GM19023 (cell line): ENCODE measurements at regions not wholly inside any gene's neighbourhood (a gene's known extent, or its start where the extent isn't known, plus 50 kb on each side); places are given as distances from the start of the nearest gene placed in this dataset.

Experiments
- ATAC-seq: cut with Tn5 transposase; IDR thresholded peaks from one replicate; pipeline ENCODE4 v1.9.1; 2021; ENCODE audit warnings: mild to moderate bottlenecking, moderate library complexity; ENCODE audit not compliant: unreplicated experiment

DNA sequence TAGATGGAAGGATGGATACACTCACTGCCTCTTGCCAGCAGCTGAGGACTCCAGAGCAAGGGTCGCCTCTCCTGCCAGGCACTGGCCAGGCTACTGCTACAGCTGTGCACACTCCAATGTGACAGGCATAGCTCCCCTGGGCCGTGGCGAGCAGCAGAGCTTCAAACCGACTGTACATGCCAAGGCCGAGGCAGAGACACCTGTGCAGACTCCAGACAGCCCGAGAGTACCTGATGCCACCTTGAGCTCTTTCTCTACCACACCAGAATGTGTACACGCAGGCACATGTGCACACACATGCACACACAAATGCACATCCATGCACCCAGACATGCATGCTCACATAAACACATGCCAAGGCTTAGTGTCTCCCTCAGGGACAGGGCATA lies 508.3 kb upstream of the MYT1L start:
- no peak for ATAC-seq

DNA sequence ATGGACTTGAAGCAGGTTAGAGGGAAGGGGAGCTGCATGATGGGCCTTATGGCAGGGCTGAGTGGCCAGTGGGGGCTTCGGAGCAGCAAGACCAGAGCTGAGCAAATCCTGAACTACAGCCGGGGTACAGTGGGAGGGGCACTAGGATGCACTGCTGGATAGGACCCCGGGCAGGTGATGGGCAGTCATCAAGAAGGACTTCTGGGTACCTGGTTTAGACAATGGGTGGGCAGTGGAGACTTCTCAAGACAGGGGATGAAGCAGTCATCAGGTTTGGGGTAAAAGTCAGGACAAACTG lies 507.4 kb upstream of the MYT1L start:
- ATAC-seq = no peak

DNA sequence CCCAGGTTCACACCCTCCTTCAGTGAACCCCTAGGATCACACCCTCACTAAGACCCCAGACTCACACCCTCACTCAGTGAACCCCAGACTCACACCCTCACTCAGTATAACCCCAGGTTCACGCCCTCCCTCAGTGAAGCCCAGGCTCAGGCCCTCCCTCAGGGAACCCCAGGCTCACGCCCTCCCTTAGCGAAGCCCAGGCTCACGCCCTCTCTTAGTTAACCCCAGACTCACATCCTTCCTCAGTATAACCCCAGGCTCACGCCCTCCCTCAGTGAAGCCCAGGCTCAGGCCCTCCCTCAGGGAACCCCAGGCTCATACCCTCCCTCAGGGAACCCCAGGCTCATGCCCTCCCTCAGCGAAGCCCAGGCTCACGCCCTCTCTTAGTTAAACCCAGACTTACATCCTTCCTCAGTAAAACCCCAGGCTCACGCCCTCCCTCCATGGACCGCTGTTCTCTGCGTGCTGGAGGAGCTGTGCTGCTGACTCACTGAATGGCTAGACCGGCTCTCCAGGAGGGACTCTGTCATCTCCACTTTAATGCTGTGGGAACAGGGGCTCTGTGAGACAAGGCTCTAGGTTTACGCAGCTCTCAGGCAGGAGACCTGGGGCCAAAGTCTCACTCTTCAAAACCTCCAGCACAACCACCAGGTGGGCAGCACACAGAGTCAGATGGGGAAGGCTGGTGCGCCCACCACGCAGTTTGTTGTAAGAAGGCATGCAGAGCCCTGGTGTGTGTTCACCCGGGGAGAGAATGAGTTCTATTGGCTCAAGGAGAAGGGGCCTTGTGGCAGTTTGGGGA lies 506.9 kb upstream of the MYT1L start:
- no peak for ATAC-seq

DNA sequence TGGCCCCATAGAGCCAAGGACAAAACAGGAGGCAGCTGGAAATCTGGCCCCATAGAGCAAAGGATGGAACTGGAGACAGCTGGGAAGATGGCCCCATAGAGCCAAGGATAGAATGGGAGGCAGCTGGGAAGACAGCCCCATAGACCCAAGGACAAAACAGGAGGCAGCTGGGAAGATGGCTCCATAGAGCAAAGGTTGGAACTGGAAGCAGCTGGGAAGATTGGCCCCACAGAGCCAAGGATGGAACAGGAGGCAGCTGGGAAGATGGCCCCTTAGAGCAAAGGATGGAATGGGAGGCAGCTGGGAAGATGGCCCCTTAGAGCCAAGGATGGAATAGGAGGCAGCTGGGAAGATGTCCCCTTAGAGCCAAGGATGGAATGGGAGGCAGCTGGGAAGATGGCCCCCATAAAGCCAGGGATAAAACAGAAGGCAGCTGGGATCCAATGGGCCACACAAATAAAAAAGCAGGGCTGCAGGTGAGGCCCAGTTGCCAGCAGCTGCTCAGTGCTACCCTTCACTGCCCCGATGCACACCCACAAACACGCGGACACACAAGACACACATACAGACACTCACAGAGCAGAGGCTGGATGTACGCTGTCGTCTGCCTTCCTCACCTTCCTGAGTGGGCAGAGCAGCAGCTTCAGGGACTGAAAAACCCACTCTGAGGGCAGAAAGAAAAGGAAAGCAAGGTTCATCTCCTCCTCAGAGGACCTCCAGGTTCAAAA lies 505.4 kb upstream of the MYT1L start:
- no peak for ATAC-seq

DNA sequence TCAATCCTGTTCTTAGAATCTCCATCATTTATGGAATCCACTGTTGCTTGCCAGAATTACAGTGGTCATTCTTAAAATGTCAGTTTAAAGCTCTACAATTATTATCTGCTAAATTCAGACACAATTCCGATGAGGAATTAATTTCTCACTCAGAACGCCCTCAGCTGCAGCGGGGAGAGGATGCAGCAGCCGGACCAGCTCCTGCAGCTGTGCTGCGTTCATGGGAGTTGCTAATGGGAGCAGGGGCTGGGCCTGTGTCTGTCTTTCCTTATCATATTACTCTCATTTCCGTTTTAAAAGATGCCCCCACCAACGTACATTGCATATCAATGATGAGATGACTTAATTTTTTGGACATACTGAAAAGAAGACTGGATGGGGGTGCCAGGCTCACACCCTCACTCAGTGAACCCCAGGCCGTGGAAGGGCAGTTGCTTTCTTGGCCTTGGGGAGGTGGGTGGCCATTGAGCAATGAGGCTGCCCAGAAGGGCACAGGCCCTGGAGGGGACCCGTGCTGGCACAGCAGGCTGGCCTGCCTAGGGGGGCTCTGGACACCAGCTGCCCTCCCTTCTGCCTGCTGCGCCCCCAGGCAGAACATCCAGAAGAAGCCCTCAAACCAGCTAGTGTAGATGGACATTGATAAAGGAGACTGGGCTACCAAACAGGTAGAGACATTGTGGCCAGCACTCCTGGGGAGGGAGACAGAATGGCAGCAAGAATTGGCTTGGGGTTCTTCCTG lies 503.6 kb upstream of the MYT1L start:
- ATAC-seq = no peak

DNA sequence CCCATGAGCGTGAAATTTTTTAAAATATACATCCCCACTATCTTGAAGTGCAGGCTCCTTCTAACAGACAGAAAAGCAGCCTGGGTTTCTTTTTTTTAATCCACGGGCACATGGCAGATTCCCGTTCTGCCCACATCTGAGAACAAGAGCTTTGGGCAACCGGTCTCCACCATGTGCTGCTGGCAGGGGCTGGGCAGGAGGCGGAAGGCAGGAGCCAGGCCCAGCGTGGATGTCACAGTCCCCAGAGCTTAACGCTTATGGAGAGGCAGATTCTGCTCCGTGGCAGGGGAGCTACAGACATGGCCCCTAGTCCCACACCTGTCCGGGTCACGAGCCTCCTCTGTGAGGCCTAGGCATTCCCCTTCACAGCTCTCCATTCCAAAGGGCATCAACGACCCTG lies 503.0 kb upstream of the MYT1L start:
- ATAC-seq = no peak

DNA sequence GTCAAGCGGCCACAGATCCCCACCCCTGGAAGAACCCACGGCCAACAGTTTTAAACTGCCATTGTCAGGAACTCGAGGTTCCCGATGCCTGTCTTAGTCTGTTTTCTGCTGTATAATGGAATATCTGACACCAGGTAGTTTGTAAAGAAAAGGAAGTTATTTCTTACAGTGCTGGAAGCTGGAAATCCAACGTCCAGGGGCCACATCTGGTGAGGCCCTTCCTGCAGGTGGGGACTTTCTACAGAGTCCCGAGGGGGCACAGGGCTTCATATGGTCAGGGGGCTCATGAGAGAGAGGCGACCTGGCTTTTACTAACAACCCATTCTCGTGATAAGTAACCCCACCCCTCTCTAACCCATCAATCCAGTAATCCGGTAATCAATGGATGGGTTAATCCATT lies 501.6 kb upstream of the MYT1L start:
- no peak for ATAC-seq

DNA sequence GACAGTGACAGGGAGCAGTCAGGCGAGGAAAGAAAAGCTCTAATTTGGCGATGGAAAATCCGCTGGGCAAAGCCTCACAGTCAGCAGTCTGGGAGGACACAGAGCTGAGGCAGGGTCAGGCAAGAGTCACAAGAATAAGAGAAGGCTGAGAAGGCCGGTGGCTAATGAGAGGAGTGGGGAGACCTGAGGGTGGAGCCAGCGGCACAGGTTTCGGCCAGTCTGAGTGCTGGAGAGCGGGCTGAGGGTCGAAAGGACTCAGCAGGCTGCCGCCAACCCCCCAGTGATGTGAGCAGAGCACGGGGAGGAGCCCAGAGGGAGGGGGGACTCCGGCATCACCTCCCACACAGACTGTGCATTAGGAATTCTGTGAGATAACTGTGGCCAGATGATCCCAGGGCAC lies 500.6 kb upstream of the MYT1L start:
- no peak for ATAC-seq

DNA sequence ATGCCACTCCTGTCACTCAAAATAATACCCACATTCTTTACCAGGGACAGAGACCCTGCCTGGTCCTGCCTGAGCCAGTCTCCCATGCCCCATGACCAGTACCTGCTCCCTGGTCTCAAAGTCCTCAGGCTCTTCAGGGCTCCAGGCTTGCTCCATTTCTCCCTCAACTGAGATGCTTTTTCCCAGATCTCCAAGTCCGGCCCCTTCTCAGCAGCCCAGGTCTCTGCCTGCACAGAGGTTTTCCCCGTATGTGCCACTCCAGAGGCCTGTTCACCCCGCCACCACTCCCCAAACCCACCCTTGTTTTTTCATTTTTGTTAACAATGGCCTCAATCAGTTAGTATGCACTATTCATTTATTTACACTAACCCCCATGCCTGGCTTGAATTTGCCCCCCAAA lies 499.5 kb upstream of the MYT1L start:
- no peak for ATAC-seq

DNA sequence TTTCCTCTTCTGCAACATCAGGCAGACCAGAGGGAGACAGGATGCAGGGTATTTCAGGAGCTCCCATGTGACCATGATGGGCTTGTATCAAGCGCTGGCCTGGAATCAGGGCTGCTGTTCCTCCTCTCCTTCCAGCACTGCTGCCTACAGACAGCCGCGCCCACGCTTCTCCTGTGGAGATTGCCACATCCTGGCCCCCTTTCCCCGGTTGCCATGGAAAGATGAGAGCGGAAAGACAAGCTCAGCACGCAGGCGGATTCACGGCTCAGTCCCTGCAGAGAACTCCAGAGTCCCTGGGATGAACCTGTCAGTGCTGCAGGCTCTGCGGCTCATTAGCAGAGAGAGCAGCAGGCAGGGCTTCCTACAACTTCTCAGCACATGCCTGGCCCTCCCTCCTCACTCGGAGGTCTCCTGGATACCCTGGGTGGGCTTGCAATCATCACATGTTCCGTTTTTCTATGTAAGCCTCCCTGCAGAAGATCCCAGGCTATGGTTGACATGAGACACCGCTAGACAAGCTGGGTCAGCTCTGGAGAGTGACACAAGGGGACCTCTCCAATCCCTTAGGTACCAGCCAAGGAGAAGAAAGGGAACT lies 497.8 kb upstream of the MYT1L start:
- ATAC-seq = no peak

DNA sequence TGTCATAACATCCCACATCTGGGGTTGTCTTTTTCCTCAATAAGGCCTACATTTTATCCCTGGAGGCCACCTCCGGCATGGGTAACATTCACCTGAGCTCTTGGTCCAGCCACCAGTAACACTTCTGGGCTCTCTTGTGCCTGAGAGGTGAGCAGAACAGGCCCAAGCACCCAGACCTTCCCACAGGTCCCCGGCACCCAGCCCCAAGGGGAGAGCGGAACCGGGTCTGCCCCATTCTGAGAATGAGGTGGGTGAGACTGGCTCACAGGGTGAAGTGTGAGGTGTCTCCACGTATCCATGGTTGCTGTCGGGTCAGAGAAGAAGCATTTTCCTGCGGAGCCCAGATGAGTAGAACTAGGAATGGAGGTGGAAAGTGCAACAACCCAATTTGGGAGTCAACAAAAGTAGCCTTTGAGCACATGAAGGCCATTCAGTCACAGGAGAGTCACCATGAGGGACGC lies 496.7 kb upstream of the MYT1L start:
- no peak for ATAC-seq

DNA sequence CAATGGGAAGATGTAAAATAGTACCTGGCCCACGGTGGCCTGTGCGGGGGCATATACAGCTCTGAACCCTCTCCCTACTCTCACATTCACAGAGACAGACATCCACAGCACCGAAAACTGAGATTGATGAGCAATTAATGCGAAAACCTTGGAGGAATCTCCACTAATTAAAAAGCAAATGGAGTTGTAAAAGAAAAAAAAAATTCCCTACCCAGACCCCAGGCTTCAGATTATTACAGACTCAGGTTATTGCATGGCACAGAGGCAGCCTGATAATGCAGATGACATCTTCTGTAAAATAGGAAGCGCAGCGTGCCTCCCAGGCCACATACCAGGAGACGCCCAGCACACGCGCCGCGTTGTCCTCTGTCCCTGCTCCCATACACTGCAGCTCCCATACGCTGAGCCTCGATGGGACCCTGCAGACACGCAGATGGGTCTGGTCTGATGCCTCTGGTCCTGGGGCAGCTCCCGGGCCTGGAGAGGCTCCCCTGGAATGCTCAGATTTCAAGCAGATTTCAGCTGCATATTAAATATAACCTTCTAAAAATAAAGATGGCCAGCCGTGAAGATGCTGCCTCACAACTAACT lies 496.1 kb upstream of the MYT1L start:
- ATAC-seq = no peak

DNA sequence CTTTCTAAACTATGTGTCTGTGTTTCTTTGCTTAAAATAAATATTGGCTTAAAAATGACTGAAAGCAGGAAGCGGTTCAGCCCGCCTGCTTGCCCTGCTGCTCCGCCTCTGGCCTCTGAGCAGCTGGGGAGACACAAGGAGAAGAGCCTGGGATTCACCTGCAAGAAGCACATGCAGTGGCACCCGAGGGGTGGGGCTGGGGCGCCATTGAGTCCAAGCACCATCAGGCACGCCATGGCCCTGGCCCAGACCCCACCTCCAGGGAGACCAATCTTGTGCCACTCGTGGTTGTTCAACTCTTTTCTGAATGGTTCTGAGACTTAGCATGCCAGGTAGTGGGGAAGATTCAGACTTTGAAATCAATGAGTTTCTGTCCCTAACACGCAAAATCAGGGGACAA lies 495.5 kb upstream of the MYT1L start:
- ATAC-seq = no peak

DNA sequence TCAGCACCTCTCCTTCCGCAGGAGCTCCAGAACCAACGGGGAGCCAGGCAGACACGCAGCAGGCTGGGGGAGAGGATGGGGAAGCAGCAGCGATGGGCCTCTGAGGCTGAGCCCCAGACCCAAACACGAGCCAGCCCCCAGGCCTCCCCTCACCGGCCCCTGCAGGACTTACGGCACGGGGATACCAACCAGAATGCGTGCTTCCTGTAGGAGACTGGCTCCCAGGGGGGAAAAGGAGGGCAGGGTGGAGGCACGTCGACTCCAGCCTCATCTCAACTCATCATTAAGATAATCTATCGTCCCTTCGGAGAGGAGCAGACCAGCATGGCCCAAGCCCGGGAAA lies 495.1 kb upstream of the MYT1L start:
- ATAC-seq = no peak

DNA sequence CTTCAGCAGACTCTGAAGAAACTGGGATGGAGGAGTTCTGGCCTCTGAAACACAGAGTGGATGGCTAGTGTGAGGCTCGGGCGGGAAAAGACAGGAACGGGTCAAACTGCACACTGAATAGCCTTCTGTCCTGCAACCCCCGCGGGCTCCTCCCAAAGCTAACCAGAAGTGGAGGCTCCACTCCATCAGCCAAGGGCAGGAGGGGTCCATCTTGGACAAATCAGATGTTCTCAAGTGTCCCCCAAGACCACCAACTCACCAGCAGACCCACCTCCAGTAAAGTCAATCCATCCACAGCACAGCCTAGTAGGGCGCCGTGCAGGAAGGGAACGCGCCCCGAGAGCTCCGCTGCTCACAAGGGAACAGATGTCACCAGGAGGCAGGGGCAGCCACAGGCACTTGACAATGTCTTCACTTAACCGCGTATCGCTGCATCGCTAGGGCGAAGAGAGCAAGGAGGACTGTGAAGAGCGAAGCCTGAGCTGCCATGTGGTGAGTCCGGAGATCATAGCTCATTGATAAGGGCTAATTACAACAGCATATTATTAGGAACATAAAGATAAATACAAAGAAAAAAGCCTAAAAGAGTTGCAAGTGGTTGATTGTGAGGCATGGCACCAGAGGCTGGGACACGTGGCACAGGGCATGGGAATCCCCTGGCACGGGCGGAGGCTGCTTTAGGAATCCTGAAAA lies 494.6 kb upstream of the MYT1L start:
- ATAC-seq = no peak

DNA sequence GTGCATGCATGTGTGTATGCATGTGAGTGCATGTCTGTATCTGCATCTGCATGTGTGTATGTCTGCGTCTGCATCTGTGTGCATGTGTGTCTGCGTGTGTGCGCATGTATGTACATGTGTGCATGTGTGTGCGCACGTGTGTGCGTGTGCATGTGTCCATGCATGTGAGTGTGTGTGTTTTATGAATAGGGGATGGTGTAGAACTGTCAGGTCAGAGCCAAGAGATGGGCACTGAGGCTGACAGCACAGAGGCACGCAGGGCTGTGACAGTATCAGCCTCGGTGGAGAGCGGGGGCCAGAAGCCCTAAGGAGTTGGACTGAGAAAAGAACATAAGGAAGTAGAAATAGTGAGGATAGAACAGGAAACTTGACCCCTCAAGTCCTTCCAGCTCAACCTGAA lies 494.0 kb upstream of the MYT1L start:
- ATAC-seq = no peak

DNA sequence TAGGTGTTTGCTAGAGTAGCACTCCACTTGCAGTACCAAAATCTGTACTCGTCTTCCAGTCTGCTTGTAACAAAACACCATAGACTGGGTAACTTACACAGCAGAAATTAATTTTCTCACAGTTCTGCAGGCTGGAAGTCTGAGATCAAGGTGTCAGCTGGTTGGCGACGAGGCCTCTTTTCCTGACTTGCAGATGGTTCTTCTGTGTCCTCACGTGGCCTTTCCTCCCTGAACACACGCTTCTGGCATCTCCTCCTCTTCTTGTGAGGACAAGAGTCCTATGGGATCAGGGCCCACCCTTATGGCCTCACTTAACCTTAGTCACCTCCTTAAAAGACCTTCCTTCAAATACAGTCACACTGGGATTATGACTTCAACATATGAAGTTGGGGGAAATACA lies 493.5 kb upstream of the MYT1L start:
- no peak for ATAC-seq

DNA sequence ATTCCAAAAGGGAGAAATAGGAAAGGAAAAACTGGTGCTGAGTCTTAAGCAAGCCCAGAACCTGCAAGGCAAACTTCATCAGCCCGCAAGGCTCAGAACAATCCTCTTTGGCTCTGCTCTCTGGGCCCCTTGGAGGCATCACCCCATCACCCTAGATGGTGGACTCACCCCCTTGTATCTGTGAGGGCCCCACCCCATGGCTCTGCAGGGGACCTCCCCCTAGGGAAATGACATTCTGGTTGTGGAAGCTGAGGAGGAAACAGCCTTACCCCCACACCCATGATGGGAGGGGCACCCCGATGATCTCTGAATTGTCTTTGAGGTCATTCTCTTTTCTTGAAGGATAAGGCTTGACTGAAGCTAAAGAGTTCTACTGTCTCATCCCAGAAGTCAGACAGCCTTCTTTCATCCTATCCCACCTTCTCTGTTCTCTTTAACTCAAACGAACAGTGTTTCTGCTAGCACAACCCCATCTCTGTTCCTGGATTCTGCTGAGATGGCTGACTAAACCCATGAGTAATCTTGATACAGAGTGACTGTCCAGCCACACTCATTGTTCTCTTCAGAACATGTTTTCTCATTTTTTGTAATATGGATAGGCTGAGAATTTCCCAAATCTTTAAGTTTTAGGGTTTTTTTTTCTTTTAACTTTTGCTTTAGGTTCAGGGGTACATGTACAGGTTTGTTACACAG lies 492.1 kb upstream of the MYT1L start:
- no peak for ATAC-seq

DNA sequence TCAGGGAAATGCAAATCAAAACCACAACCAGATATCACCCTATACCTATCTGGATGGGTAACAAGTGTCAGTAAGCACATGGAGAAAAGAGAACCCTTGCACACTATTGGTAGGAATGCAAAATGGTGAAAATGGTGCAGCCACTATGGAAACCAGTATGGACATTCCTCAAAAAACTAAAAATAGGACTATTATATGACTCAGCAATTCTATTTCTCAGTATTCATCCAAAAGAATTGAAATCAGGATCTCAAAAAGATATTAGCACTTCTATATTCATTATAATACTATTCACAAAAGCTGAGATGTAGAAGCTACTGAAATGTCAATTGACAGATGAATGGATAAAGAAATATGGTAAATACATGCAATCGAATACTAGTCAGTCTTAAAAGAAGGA lies 491.1 kb upstream of the MYT1L start:
- no peak for ATAC-seq

DNA sequence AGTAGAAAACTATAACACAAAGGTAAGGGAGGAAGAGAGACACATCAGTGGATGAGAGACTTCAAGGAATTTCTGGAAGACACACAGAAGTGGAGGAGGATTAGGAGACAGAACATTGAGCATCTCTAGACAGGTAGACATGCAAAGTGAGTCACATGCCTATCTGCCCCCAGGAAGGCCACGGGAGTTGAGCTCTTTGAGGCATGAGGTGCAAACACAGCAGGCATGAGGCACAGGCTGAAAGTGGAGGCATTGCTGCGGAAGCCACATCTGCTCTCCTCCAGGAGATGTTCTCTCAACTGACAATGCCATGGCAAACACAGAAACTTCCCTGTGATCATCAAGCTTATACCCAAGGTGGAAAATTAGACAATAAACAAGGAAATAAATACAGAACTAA lies 481.6 kb upstream of the MYT1L start:
- no peak for ATAC-seq
